Spleen (tissue), 7 donors: ENCODE measurements at regions not wholly inside any gene's neighbourhood (a gene's known extent, or its start where the extent isn't known, plus 50 kb on each side); places are given as distances from the start of the nearest gene placed in this dataset.

ENCODE experiments used
- CTCF ChIP-seq, 11 experiments: fragments of 200-600 bp in 7 of 11; fragments of 450-650 bp in 4 of 11; sonication (generic) in 4 of 11; IDR thresholded peaks in 8 of 11; conservative IDR thresholded peaks in 3 of 11; 1 replicate in 7 of 11; 2 replicates in 4 of 11; pipeline versions ENCODE4 v1.4.0 to v1.8.0; 2016 to 2021; ENCODE audit warnings: antibody characterized with exemption in 11 of 11, inconsistent platforms in 4 of 11, mild to moderate bottlenecking in 1 of 11
- POLR2A ChIP-seq, 3 donors: fragments of 450-650 bp; IDR thresholded peaks; one replicate each; pipeline ENCODE4 v1.5.1; 2017; ENCODE audit warnings: antibody characterized with exemption in 3 of 3, mild to moderate bottlenecking in 1 of 3
- POLR2AphosphoS5 ChIP-seq, 3 donors: sonication (generic); formaldehyde crosslinking; IDR thresholded peaks; one replicate each; pipeline ENCODE4 v1.5.1; 2017; ENCODE audit warnings: antibody characterized with exemption in 3 of 3
- donor health status: DM: no; HTN: no; CAD: no; lungs with moderate emphysema.
- donor health status: DM: no; HTN: no; CAD: no.
- donor health status: DM: no; HTN: no; CAD: no.

DNA sequence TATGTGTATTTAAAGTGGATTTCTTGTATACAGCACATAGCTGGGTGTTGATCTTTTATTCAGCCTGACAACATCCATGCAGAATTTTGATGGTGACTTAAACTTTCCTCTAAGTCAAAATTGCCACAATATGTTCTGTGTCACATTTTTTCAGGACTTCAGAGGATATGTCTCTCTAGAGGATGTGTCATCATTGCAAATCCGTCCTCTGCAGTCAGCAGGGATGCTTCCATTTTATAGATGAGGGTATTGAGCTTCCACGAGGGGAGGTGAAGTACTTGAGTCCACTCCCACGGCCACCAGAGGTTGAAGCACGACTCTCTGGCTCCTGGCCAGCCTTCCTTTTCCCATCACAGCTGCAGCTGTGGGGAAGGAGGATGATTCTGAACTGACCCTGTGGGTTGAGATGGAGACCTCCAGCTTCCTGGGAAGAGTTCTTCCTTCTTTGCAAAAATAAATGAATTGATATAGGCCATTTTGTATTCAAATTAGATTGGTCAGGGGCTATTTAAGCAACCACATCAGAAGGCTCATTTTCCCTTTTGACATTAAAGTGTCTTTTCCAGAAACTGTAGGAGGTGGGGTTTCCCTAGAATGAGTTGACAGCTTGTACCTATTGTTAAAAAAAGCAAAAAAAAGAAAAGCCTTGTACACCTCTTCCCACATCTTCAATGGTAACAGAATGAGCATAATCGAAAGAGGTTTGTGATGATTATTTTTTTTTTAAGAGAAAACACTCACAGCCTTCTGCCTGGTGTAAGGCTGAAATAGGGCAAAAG lies 55.2 kb upstream of the MYEOV start:
- TF ChIP-seq CTCF (IDR thresholded peaks at IDR 0.05 in 8 of 11, conservative IDR thresholded peaks at IDR 0.05 in 3 of 11): no peak
- no peak for TF ChIP-seq POLR2AphosphoS5 (IDR thresholded peaks at IDR 0.05)
- TF ChIP-seq POLR2A (IDR thresholded peaks at IDR 0.05): no peak
